ENCODE measurements at regions not wholly inside any gene's neighbourhood (a gene's known extent, or its start where the extent isn't known, plus 50 kb on each side); places are given as distances from the start of the nearest gene placed in this dataset.
A peak's percentile ranks its signal among the peaks of the same experiment; 100 is the strongest.

- no peaks in the 10 kb centered on the region for H3K36me3 ChIP-seq
- no peak overlapping the region for H3K4me3 ChIP-seq
- TF ChIP-seq, protein P1, sequence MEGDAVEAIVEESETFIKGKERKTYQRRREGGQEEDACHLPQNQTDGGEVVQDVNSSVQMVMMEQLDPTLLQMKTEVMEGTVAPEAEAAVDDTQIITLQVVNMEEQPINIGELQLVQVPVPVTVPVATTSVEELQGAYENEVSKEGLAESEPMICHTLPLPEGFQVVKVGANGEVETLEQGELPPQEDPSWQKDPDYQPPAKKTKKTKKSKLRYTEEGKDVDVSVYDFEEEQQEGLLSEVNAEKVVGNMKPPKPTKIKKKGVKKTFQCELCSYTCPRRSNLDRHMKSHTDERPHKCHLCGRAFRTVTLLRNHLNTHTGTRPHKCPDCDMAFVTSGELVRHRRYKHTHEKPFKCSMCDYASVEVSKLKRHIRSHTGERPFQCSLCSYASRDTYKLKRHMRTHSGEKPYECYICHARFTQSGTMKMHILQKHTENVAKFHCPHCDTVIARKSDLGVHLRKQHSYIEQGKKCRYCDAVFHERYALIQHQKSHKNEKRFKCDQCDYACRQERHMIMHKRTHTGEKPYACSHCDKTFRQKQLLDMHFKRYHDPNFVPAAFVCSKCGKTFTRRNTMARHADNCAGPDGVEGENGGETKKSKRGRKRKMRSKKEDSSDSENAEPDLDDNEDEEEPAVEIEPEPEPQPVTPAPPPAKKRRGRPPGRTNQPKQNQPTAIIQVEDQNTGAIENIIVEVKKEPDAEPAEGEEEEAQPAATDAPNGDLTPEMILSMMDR (IDR thresholded peaks at IDR 0.05) = no peak
- H3K9me3 ChIP-seq = peaks cover 0 to 11% of the 10 kb centered on the region in 2 donors
- DNase-seq (ENCODE audit: low spot score) = peak; percentile 57
- no peak overlapping the region for H3K27ac ChIP-seq
- peaks cover 0 to 7% of the 10 kb centered on the region in 2 donors for H3K4me1 ChIP-seq
- no peaks in the 10 kb centered on the region for H3K27me3 ChIP-seq
Measured at GRCh38 chr22:22394591-22394990, 114.0 kb downstream of the ZNF280B start.

DNA sequence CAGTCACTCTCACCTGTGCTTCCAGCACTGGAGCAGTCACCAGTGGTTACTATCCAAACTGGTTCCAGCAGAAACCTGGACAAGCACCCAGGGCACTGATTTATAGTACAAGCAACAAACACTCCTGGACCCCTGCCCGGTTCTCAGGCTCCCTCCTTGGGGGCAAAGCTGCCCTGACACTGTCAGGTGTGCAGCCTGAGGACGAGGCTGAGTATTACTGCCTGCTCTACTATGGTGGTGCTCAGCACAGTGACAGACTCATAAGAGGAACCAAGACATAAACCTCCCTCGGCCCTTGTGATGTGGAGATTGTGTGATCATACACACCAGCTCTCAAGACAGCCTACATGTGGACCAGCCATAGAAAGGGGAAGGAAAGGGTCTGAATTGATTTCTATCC is 113.3 kb downstream of the ZNF280B start:
- DNase-seq (ENCODE audit: low spot score) = peak; percentile 56
- H3K9me3 ChIP-seq = peaks cover 0 to 11% of the 10 kb centered on the region in 2 donors
- H3K27me3 ChIP-seq = no peaks in the 10 kb centered on the region
- no peak overlapping the region for H3K27ac ChIP-seq
- H3K4me1 ChIP-seq = peaks cover 0 to 7% of the 10 kb centered on the region in 2 donors
- TF ChIP-seq, protein P1 (IDR thresholded peaks at IDR 0.05) = no peak
- H3K4me3 ChIP-seq = no peak overlapping the region
- no peaks in the 10 kb centered on the region for H3K36me3 ChIP-seq

GRCh38 chr22:22396741-22397291 is 111.7 kb downstream of the ZNF280B start:
- H3K36me3 ChIP-seq = no peaks in the 10 kb centered on the region
- H3K27ac ChIP-seq = peak overlapping the region in 1 of 2 donors; percentile 53
- H3K4me3 ChIP-seq = no peak overlapping the region
- peaks cover 0 to 7% of the 10 kb centered on the region in 2 donors for H3K4me1 ChIP-seq
- no peak for DNase-seq (ENCODE audit: low spot score)
- peaks cover 0 to 11% of the 10 kb centered on the region in 2 donors for H3K9me3 ChIP-seq
- H3K27me3 ChIP-seq = no peaks in the 10 kb centered on the region
- TF ChIP-seq, protein P1 (IDR thresholded peaks at IDR 0.05) = no peak

DNA sequence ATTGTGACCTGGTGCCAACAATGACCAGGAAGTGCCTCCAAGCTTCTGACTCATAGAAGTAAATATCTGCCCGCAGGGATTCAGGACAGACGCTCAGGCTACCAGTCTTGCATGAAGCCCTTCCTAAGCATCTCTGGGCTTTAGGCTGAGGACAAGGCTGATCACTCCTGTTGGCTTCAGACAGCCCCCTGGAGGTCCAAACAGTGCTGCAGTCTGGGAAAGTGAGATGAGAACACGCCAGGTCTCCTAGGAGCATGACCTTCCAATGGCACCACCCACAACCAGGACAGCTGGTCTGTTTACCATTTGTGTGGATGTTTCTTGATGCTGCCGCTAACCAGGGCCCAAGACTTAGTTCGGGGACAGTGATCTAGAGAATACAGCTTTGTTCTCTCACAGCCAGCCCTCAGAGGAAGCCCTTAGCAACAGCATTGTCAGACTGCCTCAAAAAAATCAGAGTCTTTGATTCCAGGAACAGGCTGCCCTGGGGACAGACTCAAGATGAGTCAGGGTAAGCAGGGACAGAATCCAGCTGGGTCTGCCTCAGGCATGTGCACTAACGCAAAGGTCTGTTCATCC is 111.2 kb downstream of the ZNF280B start:
- TF ChIP-seq, protein P1 (IDR thresholded peaks at IDR 0.05) = no peak
- no peak for DNase-seq (ENCODE audit: low spot score)
- peak overlapping the region in 1 of 2 donors; percentile 53 for H3K27ac ChIP-seq

DNA sequence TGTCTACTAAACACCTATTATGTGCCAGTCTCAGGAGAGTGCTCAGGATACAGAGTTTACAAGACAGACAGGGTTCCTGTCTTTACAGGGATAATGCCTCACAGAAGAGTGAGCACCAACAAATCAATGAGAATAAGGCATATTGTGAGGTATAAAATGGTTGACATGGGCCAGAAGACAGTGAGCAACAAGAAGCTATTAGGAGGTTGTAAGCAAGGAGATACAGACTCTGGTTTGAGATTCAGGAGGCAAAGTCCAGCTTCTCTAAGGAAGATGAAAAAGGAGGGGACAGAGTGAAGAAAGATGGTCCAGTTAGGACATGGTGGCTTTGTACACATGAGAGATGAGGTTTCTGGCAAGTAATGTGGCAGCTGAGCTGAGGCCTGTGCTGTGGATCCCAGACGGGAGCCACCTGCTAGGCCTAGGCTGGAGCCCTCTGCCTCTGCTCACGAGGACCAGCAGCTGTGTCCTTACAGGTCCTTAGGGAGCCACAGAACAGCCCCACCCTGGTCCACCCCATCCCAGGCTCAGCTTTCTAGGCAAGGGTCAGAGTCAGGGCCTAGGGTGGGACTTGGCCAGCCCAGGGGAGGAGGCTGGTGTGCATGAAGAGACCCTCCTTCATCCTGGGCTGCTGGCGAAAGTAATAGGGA is 110.5 kb downstream of the ZNF280B start:
- H3K36me3 ChIP-seq = no peaks in the 10 kb centered on the region
- H3K4me1 ChIP-seq = peaks cover 0 to 7% of the 10 kb centered on the region in 2 donors
- DNase-seq (ENCODE audit: low spot score) = no peak
- no peak overlapping the region for H3K4me3 ChIP-seq
- TF ChIP-seq, protein P1 (IDR thresholded peaks at IDR 0.05) = no peak
- H3K27ac ChIP-seq = peak overlapping the region in 1 of 2 donors; percentile 53
- no peaks in the 10 kb centered on the region for H3K27me3 ChIP-seq
- peaks cover 0 to 11% of the 10 kb centered on the region in 2 donors for H3K9me3 ChIP-seq

More for the DNA sequence above, 111.2 kb downstream of the ZNF280B start:
- Histone ChIP-seq H3K4me3 (no peak overlapping the region), H3K27me3 (no peaks in the 10 kb centered on the region), H3K4me1 (peaks cover 0 to 7% of the 10 kb centered on the region in 2 donors), H3K36me3 (no peaks in the 10 kb centered on the region), H3K9me3 (peaks cover 0 to 11% of the 10 kb centered on the region in 2 donors)
